ENCODE measurements at regions not wholly inside any gene's neighbourhood (a gene's known extent, or its start where the extent isn't known, plus 50 kb on each side); places are given as distances from the start of the nearest gene placed in this dataset.

DNA sequence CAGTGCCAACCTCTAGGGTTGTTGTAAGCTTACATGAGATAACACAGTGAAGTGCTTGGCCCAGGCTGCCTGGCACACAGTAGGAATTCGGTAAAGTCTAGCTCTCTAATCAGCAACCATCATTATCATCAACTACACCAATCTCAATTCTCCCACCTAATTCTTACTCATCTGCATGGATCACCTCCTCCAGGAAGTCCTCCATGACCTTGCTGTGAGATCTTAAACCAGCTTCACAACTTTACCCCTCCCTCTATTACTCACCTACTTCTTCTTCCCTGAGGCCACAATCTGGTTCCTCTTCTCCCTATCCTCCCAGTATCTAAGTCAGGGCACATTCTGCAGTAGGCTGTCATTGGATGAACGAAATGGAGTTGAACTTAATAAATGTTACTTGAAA, 67.3 kb downstream of the GSC start:
- H3K27me3 Mint-ChIP-seq (ENCODE audit: insufficient read depth, unreplicated experiment) = peaks cover 11% of the 10 kb centered on the region
- H3K36me3 Mint-ChIP-seq (ENCODE audit: insufficient read depth, unreplicated experiment) = no peaks in the 10 kb centered on the region
- no peak overlapping the region for H3K4me3 Mint-ChIP-seq (ENCODE audit: unreplicated experiment)
- H3K27ac Mint-ChIP-seq (ENCODE audit: unreplicated experiment) = no peak overlapping the region
- Histone ChIP-seq H3K4me1 (no peaks in the 10 kb centered on the region), H3K27me3 (replicated peaks; ENCODE audit: control insufficient read depth, insufficient read depth, low read length) (no peaks in the 10 kb centered on the region; the same call in 1 of the 2 replicates), H3K9me3 (no peaks in the 10 kb centered on the region), H3K4me3 (ENCODE audit: low read depth, low read length) (no peak overlapping the region), H3K36me3 (ENCODE audit: control insufficient read depth, insufficient read depth, low read length) (no peaks in the 10 kb centered on the region)
- BruUV-seq (replicated peaks) = no TSS peak
- H3K9me3 Mint-ChIP-seq (ENCODE audit: unreplicated experiment) = no peaks in the 10 kb centered on the region
- TF ChIP-seq, protein P1, sequence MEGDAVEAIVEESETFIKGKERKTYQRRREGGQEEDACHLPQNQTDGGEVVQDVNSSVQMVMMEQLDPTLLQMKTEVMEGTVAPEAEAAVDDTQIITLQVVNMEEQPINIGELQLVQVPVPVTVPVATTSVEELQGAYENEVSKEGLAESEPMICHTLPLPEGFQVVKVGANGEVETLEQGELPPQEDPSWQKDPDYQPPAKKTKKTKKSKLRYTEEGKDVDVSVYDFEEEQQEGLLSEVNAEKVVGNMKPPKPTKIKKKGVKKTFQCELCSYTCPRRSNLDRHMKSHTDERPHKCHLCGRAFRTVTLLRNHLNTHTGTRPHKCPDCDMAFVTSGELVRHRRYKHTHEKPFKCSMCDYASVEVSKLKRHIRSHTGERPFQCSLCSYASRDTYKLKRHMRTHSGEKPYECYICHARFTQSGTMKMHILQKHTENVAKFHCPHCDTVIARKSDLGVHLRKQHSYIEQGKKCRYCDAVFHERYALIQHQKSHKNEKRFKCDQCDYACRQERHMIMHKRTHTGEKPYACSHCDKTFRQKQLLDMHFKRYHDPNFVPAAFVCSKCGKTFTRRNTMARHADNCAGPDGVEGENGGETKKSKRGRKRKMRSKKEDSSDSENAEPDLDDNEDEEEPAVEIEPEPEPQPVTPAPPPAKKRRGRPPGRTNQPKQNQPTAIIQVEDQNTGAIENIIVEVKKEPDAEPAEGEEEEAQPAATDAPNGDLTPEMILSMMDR (IDR thresholded peaks at IDR 0.05; ENCODE audit: insufficient read depth in 1 of 2, low read depth in 1 of 2, low read length in 1 of 2, severe bottlenecking in 1 of 2, unreplicated experiment in 1 of 2) = no peak
- no peak for DNase-seq
- intact Hi-C loops (cut with micrococcal nuclease; ENCODE audit: unreplicated experiment) = no loop called here
- H3K4me1 Mint-ChIP-seq (ENCODE audit: low read depth, unreplicated experiment) = no peaks in the 10 kb centered on the region
- POLR2A ChIA-PET = no interaction called here
- CTCF ChIA-PET = no interaction called here

DNA sequence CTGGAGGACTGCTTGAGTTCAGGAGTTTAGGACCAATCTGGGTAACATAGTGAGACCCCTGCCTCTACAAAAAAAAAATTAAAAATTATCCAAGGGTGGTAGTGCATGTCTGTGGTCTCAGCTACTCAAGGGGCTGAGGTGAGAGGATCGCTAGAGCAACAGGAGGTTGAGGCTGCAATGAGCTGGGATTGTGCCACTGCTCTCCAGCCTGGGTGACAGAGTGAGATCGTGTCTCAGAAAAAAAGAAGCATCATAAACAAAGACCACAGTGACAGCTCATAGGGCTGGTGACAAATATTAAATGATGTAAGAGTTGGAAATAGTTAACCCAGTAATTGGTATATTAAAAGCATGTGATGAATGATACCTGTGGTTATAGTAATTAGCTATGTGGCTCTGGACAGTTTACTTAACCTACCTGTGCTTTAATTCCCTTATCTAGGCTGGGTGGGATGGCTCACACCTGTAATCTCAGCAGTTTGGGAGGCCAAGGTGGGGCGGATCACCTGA, 68.0 kb downstream of the GSC start:
- POLR2A ChIA-PET = no interaction called here
- no peaks in the 10 kb centered on the region for H3K36me3 Mint-ChIP-seq (ENCODE audit: insufficient read depth, unreplicated experiment)

DNA sequence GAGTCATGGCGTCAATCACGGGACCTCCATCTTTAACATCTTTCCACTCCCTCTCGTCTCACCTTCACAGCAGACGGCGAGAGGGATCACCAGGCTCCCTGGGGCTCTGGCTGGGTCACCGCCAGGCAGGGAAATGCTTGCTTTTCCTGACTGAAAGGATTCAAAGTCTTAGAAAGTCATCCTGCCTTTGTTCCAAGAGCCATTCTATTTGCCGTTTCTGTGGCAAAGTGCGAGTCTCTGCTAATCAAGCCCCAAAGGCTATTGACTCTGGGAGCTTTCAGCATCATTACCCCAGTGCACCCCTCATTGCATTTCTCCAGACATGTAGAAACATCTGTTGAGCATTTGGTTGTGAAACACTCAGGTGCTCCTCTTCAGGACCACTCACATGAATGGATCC, 69.6 kb downstream of the GSC start:
- no peak overlapping the region for H3K4me3 Mint-ChIP-seq (ENCODE audit: unreplicated experiment)

More for the DNA sequence above, 68.0 kb downstream of the GSC start:
- TF ChIP-seq, protein P1 (IDR thresholded peaks at IDR 0.05; ENCODE audit: insufficient read depth in 1 of 2, low read depth in 1 of 2, low read length in 1 of 2, severe bottlenecking in 1 of 2, unreplicated experiment in 1 of 2) = no peak
- no TSS peak for BruUV-seq (replicated peaks)
- H3K4me1 Mint-ChIP-seq (ENCODE audit: low read depth, unreplicated experiment) = no peaks in the 10 kb centered on the region
- DNase-seq = no peak
- no peaks in the 10 kb centered on the region for H3K36me3 ChIP-seq (ENCODE audit: control insufficient read depth, insufficient read depth, low read length)
- H3K27me3 ChIP-seq (replicated peaks; ENCODE audit: control insufficient read depth, insufficient read depth, low read length) = no peaks in the 10 kb centered on the region; the same call in 1 of the 2 replicates
- peaks cover 11% of the 10 kb centered on the region for H3K27me3 Mint-ChIP-seq (ENCODE audit: insufficient read depth, unreplicated experiment)
- no peak overlapping the region for H3K4me3 ChIP-seq (ENCODE audit: low read depth, low read length)
- H3K4me3 Mint-ChIP-seq (ENCODE audit: unreplicated experiment) = no peak overlapping the region
- H3K9me3 Mint-ChIP-seq (ENCODE audit: unreplicated experiment) = no peaks in the 10 kb centered on the region
- CTCF ChIA-PET = no interaction called here
- no peaks in the 10 kb centered on the region for H3K4me1 ChIP-seq
- no peak overlapping the region for H3K27ac Mint-ChIP-seq (ENCODE audit: unreplicated experiment)
- H3K9me3 ChIP-seq = no peaks in the 10 kb centered on the region
- intact Hi-C loops (cut with micrococcal nuclease; ENCODE audit: unreplicated experiment) = no loop called here

More for the DNA sequence above, 69.6 kb downstream of the GSC start:
- intact Hi-C loops (cut with micrococcal nuclease; ENCODE audit: unreplicated experiment) = no loop called here
- Mint-ChIP-seq H3K9me3 (ENCODE audit: unreplicated experiment) (no peaks in the 10 kb centered on the region), H3K27ac (ENCODE audit: unreplicated experiment) (no peak overlapping the region), H3K27me3 (ENCODE audit: insufficient read depth, unreplicated experiment) (peaks cover 5% of the 10 kb centered on the region), H3K4me1 (ENCODE audit: low read depth, unreplicated experiment) (no peaks in the 10 kb centered on the region), H3K36me3 (ENCODE audit: insufficient read depth, unreplicated experiment) (no peaks in the 10 kb centered on the region)
- no TSS peak for BruUV-seq (replicated peaks)
- Histone ChIP-seq H3K36me3 (ENCODE audit: control insufficient read depth, insufficient read depth, low read length) (no peaks in the 10 kb centered on the region), H3K4me3 (ENCODE audit: low read depth, low read length) (no peak overlapping the region), H3K27me3 (replicated peaks; ENCODE audit: control insufficient read depth, insufficient read depth, low read length) (no peaks in the 10 kb centered on the region; the same call in 1 of the 2 replicates), H3K4me1 (no peaks in the 10 kb centered on the region), H3K9me3 (no peaks in the 10 kb centered on the region)
- POLR2A ChIA-PET = no interaction called here
- CTCF ChIA-PET = no interaction called here
- DNase-seq = no peak
- TF ChIP-seq, protein P1 (IDR thresholded peaks at IDR 0.05; ENCODE audit: insufficient read depth in 1 of 2, low read depth in 1 of 2, low read length in 1 of 2, severe bottlenecking in 1 of 2, unreplicated experiment in 1 of 2) = no peak
